GM19043 (cell line): ENCODE measurements at regions not wholly inside any gene's neighbourhood (a gene's known extent, or its start where the extent isn't known, plus 50 kb on each side); places are given as distances from the start of the nearest gene placed in this dataset.
A peak's percentile ranks its signal among the peaks of the same experiment; 100 is the strongest.
"Not testable (repeated sequence)": the region's sequence is repeated elsewhere in the genome, so short reads cannot be mapped to it uniquely, and the experiment has no call there.

Experiments used
- ATAC-seq: cut with Tn5 transposase; IDR thresholded peaks from one replicate; pipeline ENCODE4 v1.9.1; 2021; ENCODE audit warnings: low read depth; ENCODE audit not compliant: unreplicated experiment

GRCh38 chr12:94817695-94818075 is 167.3 kb upstream of the TMCC3 start:
- ATAC-seq: peak; percentile 39

GRCh38 chr12:94817201-94817600 is 166.8 kb upstream of the TMCC3 start:
- not testable (repeated sequence) for ATAC-seq

GRCh38 chr12:94816746-94817145 is 166.4 kb upstream of the TMCC3 start:
- ATAC-seq: not testable (repeated sequence)

- ATAC-seq: no peak
Measured at GRCh38 chr12:94815958-94816357, 165.6 kb upstream of the TMCC3 start.

- ATAC-seq: no peak
Measured at GRCh38 chr12:94815450-94815849, 165.1 kb upstream of the TMCC3 start.

GRCh38 chr12:94813314-94813713 is 163.0 kb upstream of the TMCC3 start:
- no peak for ATAC-seq

- no peak for ATAC-seq
Measured at GRCh38 chr12:94812345-94812744, 162.0 kb upstream of the TMCC3 start.

GRCh38 chr12:94811611-94812010 is 161.3 kb upstream of the TMCC3 start:
- ATAC-seq: no peak

- ATAC-seq: no peak
Measured at GRCh38 chr12:94807951-94808350, 157.6 kb upstream of the TMCC3 start.

- ATAC-seq: no peak
Measured at GRCh38 chr12:94806617-94807016, 156.3 kb upstream of the TMCC3 start.

GRCh38 chr12:94805749-94806529 is 155.6 kb upstream of the TMCC3 start:
- no peak for ATAC-seq

- no peak for ATAC-seq
Measured at GRCh38 chr12:94803939-94804338, 153.6 kb upstream of the TMCC3 start.

- no peak for ATAC-seq
Measured at GRCh38 chr12:94802796-94803195, 152.4 kb upstream of the TMCC3 start.

GRCh38 chr12:94801745-94802144 is 151.4 kb upstream of the TMCC3 start:
- ATAC-seq: no peak

- no peak for ATAC-seq
Measured at GRCh38 chr12:94799136-94799535, 148.8 kb upstream of the TMCC3 start.

- no peak for ATAC-seq
Measured at GRCh38 chr12:94798113-94798512, 147.8 kb upstream of the TMCC3 start.

- ATAC-seq: no peak
Measured at GRCh38 chr12:94795520-94795919, 145.2 kb upstream of the TMCC3 start.

- ATAC-seq: no peak
Measured at GRCh38 chr12:94795044-94795443, 144.7 kb upstream of the TMCC3 start.

- no peak for ATAC-seq
Measured at GRCh38 chr12:94793191-94793595, 142.8 kb upstream of the TMCC3 start.

GRCh38 chr12:94792693-94793092 is 142.3 kb upstream of the TMCC3 start:
- no peak for ATAC-seq

- no peak for ATAC-seq
Measured at GRCh38 chr12:94791933-94792332, 141.6 kb upstream of the TMCC3 start.

- ATAC-seq: no peak
Measured at GRCh38 chr12:94790825-94791224, 140.5 kb upstream of the TMCC3 start.

- no peak for ATAC-seq
Measured at GRCh38 chr12:94790370-94790769, 140.0 kb upstream of the TMCC3 start.
